ENCODE measurements at regions not wholly inside any gene's neighbourhood (a gene's known extent, or its start where the extent isn't known, plus 50 kb on each side); places are given as distances from the start of the nearest gene placed in this dataset.
"Not testable (repeated sequence)": the region's sequence is repeated elsewhere in the genome, so short reads cannot be mapped to it uniquely, and the experiment has no call there.

GRCh38 chr5:27458287-27458686 is 419.9 kb upstream of the CDH9 start:
- H3K27ac ChIP-seq = no peak overlapping the region
- no peak for DNase-seq (ENCODE audit: low read depth in 1 of 2, low spot score in 1 of 2)
- no peaks in the 10 kb centered on the region for H3K9me3 ChIP-seq (ENCODE audit: low read depth)
- no peak overlapping the region for H3K4me3 ChIP-seq
- no peaks in the 10 kb centered on the region for H3K4me1 ChIP-seq (ENCODE audit: low read depth)
- no peaks in the 10 kb centered on the region for H3K27me3 ChIP-seq
- TF ChIP-seq, protein P1, sequence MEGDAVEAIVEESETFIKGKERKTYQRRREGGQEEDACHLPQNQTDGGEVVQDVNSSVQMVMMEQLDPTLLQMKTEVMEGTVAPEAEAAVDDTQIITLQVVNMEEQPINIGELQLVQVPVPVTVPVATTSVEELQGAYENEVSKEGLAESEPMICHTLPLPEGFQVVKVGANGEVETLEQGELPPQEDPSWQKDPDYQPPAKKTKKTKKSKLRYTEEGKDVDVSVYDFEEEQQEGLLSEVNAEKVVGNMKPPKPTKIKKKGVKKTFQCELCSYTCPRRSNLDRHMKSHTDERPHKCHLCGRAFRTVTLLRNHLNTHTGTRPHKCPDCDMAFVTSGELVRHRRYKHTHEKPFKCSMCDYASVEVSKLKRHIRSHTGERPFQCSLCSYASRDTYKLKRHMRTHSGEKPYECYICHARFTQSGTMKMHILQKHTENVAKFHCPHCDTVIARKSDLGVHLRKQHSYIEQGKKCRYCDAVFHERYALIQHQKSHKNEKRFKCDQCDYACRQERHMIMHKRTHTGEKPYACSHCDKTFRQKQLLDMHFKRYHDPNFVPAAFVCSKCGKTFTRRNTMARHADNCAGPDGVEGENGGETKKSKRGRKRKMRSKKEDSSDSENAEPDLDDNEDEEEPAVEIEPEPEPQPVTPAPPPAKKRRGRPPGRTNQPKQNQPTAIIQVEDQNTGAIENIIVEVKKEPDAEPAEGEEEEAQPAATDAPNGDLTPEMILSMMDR (IDR thresholded peaks at IDR 0.05; ENCODE audit: low read depth, low read length) = no peak
- H3K36me3 ChIP-seq = no peaks in the 10 kb centered on the region

- H3K4me3 ChIP-seq = no peak overlapping the region
- H3K27me3 ChIP-seq = no peaks in the 10 kb centered on the region
- no peaks in the 10 kb centered on the region for H3K4me1 ChIP-seq (ENCODE audit: low read depth)
- H3K36me3 ChIP-seq = no peaks in the 10 kb centered on the region
- DNase-seq (ENCODE audit: low read depth in 1 of 2, low spot score in 1 of 2) = no peak
- no peak overlapping the region for H3K27ac ChIP-seq
- H3K9me3 ChIP-seq (ENCODE audit: low read depth) = no peaks in the 10 kb centered on the region
- TF ChIP-seq, protein P1 (IDR thresholded peaks at IDR 0.05; ENCODE audit: low read depth, low read length) = no peak
These were observed 413.0 kb upstream of the CDH9 start for GRCh38 chr5:27451377-27451776.

GRCh38 chr5:27450607-27451006 is 412.2 kb upstream of the CDH9 start:
- Histone ChIP-seq H3K9me3 (ENCODE audit: low read depth) (no peaks in the 10 kb centered on the region), H3K4me1 (ENCODE audit: low read depth) (no peaks in the 10 kb centered on the region), H3K27me3 (no peaks in the 10 kb centered on the region), H3K27ac (no peak overlapping the region), H3K4me3 (no peak overlapping the region), H3K36me3 (no peaks in the 10 kb centered on the region)
- DNase-seq (ENCODE audit: low read depth in 1 of 2, low spot score in 1 of 2) = peak in 1 of 2 donors; percentile 18
- TF ChIP-seq, protein P1 (IDR thresholded peaks at IDR 0.05; ENCODE audit: low read depth, low read length) = no peak

DNA sequence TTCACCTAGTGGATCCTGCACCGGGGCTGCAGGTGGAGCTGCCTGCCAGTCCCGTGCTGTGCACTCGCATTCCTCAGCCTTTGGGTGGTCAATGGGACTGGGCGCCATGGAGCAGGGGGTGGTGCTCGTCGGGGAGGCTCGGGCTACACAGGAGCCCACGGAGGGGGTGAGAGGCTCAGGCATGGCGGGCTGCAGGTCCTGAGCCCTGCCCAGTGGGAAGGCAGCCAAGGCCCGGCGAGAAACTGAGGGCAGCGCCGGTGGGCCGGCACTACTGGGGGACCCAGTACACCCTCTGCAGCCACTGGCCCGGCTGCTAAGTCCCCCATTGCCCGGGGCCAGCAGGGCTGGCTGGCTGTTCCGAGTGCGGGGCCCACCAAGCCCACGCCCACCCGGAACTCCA is 401.0 kb upstream of the CDH9 start:
- H3K4me3 ChIP-seq; H3K36me3 ChIP-seq; DNase-seq (ENCODE audit: low read depth in 1 of 2, low spot score in 1 of 2); H3K27ac ChIP-seq; H3K27me3 ChIP-seq; H3K4me1 ChIP-seq (ENCODE audit: low read depth); H3K9me3 ChIP-seq (ENCODE audit: low read depth): not testable (repeated sequence)

- no peak overlapping the region for H3K27ac ChIP-seq
- H3K27me3 ChIP-seq = no peaks in the 10 kb centered on the region
- no peaks in the 10 kb centered on the region for H3K4me1 ChIP-seq (ENCODE audit: low read depth)
- H3K4me3 ChIP-seq = no peak overlapping the region
- no peaks in the 10 kb centered on the region for H3K9me3 ChIP-seq (ENCODE audit: low read depth)
- no peaks in the 10 kb centered on the region for H3K36me3 ChIP-seq
- TF ChIP-seq, protein P1 (IDR thresholded peaks at IDR 0.05; ENCODE audit: low read depth, low read length) = no peak
- no peak for DNase-seq (ENCODE audit: low read depth in 1 of 2, low spot score in 1 of 2)
These were observed 399.3 kb upstream of the CDH9 start for GRCh38 chr5:27437594-27438200.

GRCh38 chr5:27434335-27434734 is 395.9 kb upstream of the CDH9 start:
- Histone ChIP-seq H3K27me3 (no peaks in the 10 kb centered on the region), H3K4me1 (ENCODE audit: low read depth) (no peaks in the 10 kb centered on the region), H3K9me3 (ENCODE audit: low read depth) (no peaks in the 10 kb centered on the region), H3K4me3 (no peak overlapping the region), H3K36me3 (no peaks in the 10 kb centered on the region), H3K27ac (no peak overlapping the region)
- DNase-seq (ENCODE audit: low read depth in 1 of 2, low spot score in 1 of 2) = no peak
- TF ChIP-seq, protein P1 (IDR thresholded peaks at IDR 0.05; ENCODE audit: low read depth, low read length) = no peak

Data from cardiac muscle cell (in vitro differentiated cells and primary cell).